Astrocyte (in vitro differentiated cells and primary cell): ENCODE measurements at regions not wholly inside any gene's neighbourhood (a gene's known extent, or its start where the extent isn't known, plus 50 kb on each side); places are given as distances from the start of the nearest gene placed in this dataset.

ENCODE experiments used
- DNase-seq: peaks from one replicate; pipeline ENCODE4 v3.0.0-alpha.2; 2010; ENCODE audit warnings: low read depth
- FAIRE-seq: peaks from 2 replicates; lab custom pipeline; 2011; peaks lifted over from hg19 to GRCh38; lab: Jason Lieb, UNC
- H2AFZ ChIP-seq: 2 replicates; pipeline ENCODE4 v1.6.0; 2012; ENCODE audit warnings: low read depth, low read length, inconsistent platforms
- H3K27ac ChIP-seq: 2 replicates; pipeline ENCODE4 v1.5.1; 2011; ENCODE audit warnings: low read depth, low read length, inconsistent platforms
- H3K27me3 ChIP-seq: 2 replicates; pipeline ENCODE4 v1.6.0; 2011; ENCODE audit warnings: low read length, inconsistent platforms; ENCODE audit not compliant: insufficient read depth
- H3K36me3 ChIP-seq: 2 replicates; pipeline ENCODE4 v1.5.1; 2011; ENCODE audit warnings: low read length, inconsistent platforms; ENCODE audit not compliant: insufficient read depth
- H3K4me1 ChIP-seq: 2 replicates; pipeline ENCODE4 v1.5.1; 2011; ENCODE audit warnings: low read length, inconsistent platforms; ENCODE audit not compliant: insufficient read depth
- H3K4me2 ChIP-seq: 2 replicates; pipeline ENCODE4 v1.6.0; 2012; ENCODE audit warnings: low read length, inconsistent platforms
- H3K4me3 ChIP-seq: 2 replicates; pipeline ENCODE4 v1.5.1; 2011; ENCODE audit warnings: low read depth, mild to moderate bottlenecking, low read length, inconsistent platforms; ENCODE audit not compliant: insufficient read depth
- H3K79me2 ChIP-seq: 2 replicates; pipeline ENCODE4 v1.6.0; 2012; ENCODE audit warnings: mild to moderate bottlenecking, low read length, inconsistent platforms; ENCODE audit not compliant: insufficient read depth
- H3K9ac ChIP-seq: 2 replicates; pipeline ENCODE4 v1.6.0; 2012; ENCODE audit warnings: mild to moderate bottlenecking, low read length, inconsistent platforms
- H3K9me3 ChIP-seq: 2 replicates; pipeline ENCODE4 v1.5.1; 2012; ENCODE audit warnings: low read depth, mild to moderate bottlenecking, low read length, inconsistent platforms; ENCODE audit not compliant: insufficient read depth
- H4K20me1 ChIP-seq: 2 replicates; pipeline ENCODE4 v1.6.0; 2012; ENCODE audit warnings: low read length, inconsistent platforms; ENCODE audit not compliant: insufficient read depth
- H3K27ac Mint-ChIP-seq: one replicate; pipeline ENCODE4 v1.8.0; 2021; ENCODE audit warnings: mild to moderate bottlenecking, mixed read lengths; ENCODE audit not compliant: unreplicated experiment
- H3K27me3 Mint-ChIP-seq: one replicate; pipeline ENCODE4 v1.8.0; 2021; ENCODE audit warnings: low read depth, mixed read lengths; ENCODE audit not compliant: unreplicated experiment
- H3K36me3 Mint-ChIP-seq: one replicate; pipeline ENCODE4 v1.8.0; 2021; ENCODE audit warnings: low read depth, mixed read lengths; ENCODE audit not compliant: unreplicated experiment
- H3K4me1 Mint-ChIP-seq: one replicate; pipeline ENCODE4 v1.8.0; 2021; ENCODE audit warnings: low read depth, mixed read lengths; ENCODE audit not compliant: unreplicated experiment
- H3K4me3 Mint-ChIP-seq: one replicate; pipeline ENCODE4 v1.8.0; 2021; ENCODE audit warnings: mild to moderate bottlenecking, moderate library complexity, mixed read lengths; ENCODE audit not compliant: unreplicated experiment
- H3K9me3 Mint-ChIP-seq: one replicate; pipeline ENCODE4 v1.8.0; 2021; ENCODE audit warnings: mild to moderate bottlenecking, mixed read lengths; ENCODE audit not compliant: unreplicated experiment
- EZH2 ChIP-seq: IDR thresholded peaks from 2 replicates; pipeline ENCODE4 v1.6.1; 2012; ENCODE audit warnings: mild to moderate bottlenecking, low read length, inconsistent platforms; ENCODE audit not compliant: insufficient read depth
- TF ChIP-seq, protein P1 (sequence below): IDR thresholded peaks from 2 replicates; pipeline ENCODE4 v1.5.1; 2011; ENCODE audit warnings: low read depth, mild to moderate bottlenecking, inconsistent platforms, low read length, moderate library complexity; ENCODE audit not compliant: insufficient read depth

DNA sequence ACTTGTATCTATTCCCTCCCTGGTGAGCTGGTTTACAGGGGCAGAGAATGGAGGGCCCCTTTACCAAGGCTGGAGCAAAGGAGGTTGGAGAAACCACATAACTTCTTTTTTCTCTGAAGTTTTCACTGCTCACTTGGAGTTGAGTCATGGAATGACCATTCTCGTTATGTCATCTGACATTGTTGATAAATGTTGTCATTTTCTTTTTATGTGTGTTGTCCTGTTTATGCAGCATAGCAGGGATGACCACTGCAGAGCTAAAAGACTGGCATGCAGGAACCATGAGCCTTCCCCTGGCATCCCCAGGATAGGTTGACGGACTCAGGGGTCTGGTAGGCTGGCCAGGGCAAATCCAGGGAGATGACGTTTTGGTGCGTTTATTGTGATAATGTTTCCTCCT lies 256.8 kb upstream of the DDHD1 start:
- H3K4me3 Mint-ChIP-seq = peak overlapping the region; percentile 57
- Histone ChIP-seq H3K9me3 (no peaks in the 10 kb centered on the region), H3K36me3 (no peaks in the 10 kb centered on the region), H2AFZ (no peak overlapping the region), H3K27ac (peak overlapping the region; percentile 54), H3K79me2 (no peaks in the 10 kb centered on the region), H3K9ac (peak overlapping the region; percentile 27), H3K4me2 (peak overlapping the region; percentile 60), H4K20me1 (no peaks in the 10 kb centered on the region), H3K27me3 (no peaks in the 10 kb centered on the region), H3K4me1 (peaks cover 14% of the 10 kb centered on the region), H3K4me3 (no peak overlapping the region)
- H3K4me1 Mint-ChIP-seq = peaks cover 36% of the 10 kb centered on the region
- FAIRE-seq (peak; percentile 78), DNase-seq (peak; percentile 68)
- H3K9me3 Mint-ChIP-seq = no peaks in the 10 kb centered on the region
- H3K27me3 Mint-ChIP-seq = no peaks in the 10 kb centered on the region
- H3K36me3 Mint-ChIP-seq = no peaks in the 10 kb centered on the region
- H3K27ac Mint-ChIP-seq = peak overlapping the region; percentile 99
- TF ChIP-seq EZH2 = no peak
- TF ChIP-seq, protein P1, sequence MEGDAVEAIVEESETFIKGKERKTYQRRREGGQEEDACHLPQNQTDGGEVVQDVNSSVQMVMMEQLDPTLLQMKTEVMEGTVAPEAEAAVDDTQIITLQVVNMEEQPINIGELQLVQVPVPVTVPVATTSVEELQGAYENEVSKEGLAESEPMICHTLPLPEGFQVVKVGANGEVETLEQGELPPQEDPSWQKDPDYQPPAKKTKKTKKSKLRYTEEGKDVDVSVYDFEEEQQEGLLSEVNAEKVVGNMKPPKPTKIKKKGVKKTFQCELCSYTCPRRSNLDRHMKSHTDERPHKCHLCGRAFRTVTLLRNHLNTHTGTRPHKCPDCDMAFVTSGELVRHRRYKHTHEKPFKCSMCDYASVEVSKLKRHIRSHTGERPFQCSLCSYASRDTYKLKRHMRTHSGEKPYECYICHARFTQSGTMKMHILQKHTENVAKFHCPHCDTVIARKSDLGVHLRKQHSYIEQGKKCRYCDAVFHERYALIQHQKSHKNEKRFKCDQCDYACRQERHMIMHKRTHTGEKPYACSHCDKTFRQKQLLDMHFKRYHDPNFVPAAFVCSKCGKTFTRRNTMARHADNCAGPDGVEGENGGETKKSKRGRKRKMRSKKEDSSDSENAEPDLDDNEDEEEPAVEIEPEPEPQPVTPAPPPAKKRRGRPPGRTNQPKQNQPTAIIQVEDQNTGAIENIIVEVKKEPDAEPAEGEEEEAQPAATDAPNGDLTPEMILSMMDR = no peak

DNA sequence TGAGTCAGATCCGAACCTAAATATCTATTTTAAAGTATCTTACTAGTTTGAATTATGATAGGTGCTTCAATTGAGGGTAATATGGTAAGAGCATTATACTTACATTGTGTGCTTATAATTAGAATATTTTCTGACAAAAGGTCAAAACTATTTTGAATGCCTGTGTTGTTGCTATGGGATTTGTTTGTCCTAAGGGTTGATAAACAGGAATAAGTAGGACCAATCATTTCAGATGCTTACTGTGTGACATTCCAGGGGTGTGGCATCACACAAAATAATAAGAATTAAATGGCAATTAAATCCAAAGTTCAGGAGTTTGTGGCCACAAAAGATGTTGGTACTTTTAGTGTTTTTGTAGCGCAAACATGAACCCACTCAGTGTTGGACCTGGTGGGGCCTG lies 256.2 kb upstream of the DDHD1 start:
- H3K27ac ChIP-seq = peak overlapping the region; percentile 54
- H3K4me1 Mint-ChIP-seq = peaks cover 36% of the 10 kb centered on the region
- H3K79me2 ChIP-seq = no peaks in the 10 kb centered on the region
- H3K4me3 Mint-ChIP-seq = no peak overlapping the region
- no peak overlapping the region for H3K4me2 ChIP-seq
- H2AFZ ChIP-seq = no peak overlapping the region
- H3K4me1 ChIP-seq = peaks cover 14% of the 10 kb centered on the region
- no peak for DNase-seq
- TF ChIP-seq, protein P1 = no peak
- no peak for TF ChIP-seq EZH2
- H3K9me3 Mint-ChIP-seq = no peaks in the 10 kb centered on the region
- H3K27ac Mint-ChIP-seq = peak overlapping the region; percentile 99
- FAIRE-seq = no peak
- no peak overlapping the region for H3K4me3 ChIP-seq
- H3K9ac ChIP-seq = peak overlapping the region; percentile 27
- H3K27me3 Mint-ChIP-seq = no peaks in the 10 kb centered on the region
- no peaks in the 10 kb centered on the region for H3K36me3 Mint-ChIP-seq
- H3K9me3 ChIP-seq = no peaks in the 10 kb centered on the region
- no peaks in the 10 kb centered on the region for H3K36me3 ChIP-seq
- H3K27me3 ChIP-seq = no peaks in the 10 kb centered on the region
- no peaks in the 10 kb centered on the region for H4K20me1 ChIP-seq

DNA sequence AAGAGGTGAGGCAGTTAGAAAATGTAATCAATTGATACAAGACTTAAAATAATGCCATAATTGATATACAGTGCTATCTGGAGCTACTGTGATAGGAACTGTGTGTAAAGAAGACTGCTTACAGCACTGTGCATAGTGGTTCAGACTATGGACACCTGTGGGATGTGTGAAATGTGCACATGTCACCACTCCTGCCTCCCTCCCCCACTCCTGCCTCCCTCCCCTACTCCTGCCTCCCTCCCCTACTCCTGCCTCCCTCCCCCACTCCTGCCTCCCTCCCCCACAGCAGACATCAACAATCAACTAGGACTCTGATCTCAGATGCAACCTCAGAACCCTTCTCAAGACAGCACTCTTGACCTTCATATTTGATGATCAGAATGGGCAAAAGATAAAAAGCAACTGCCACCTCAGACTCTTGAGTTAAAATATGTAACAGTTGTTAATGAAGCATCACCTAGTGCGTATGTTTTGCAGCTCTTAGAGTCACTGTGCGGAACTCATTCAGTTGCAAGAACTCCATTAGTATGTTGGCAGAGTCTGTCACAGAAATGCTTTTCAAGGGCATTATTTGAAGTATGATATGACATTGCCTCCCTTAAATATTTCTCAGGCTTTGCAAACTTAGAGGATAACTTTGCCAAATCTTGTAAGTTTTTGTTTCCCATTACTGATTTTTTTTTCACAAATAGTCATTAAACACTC lies 255.2 kb upstream of the DDHD1 start:
- TF ChIP-seq, protein P1 = no peak
- TF ChIP-seq EZH2 = no peak
- no peak overlapping the region for H3K9ac ChIP-seq
- H3K9me3 ChIP-seq = no peaks in the 10 kb centered on the region
- Mint-ChIP-seq H3K4me1 (peaks cover 34% of the 10 kb centered on the region), H3K4me3 (no peak overlapping the region), H3K27ac (peak overlapping the region; percentile 53), H3K27me3 (no peaks in the 10 kb centered on the region), H3K36me3 (no peaks in the 10 kb centered on the region), H3K9me3 (no peaks in the 10 kb centered on the region)
- DNase-seq = no peak
- no peaks in the 10 kb centered on the region for H3K79me2 ChIP-seq
- no peaks in the 10 kb centered on the region for H3K27me3 ChIP-seq
- no peak overlapping the region for H3K27ac ChIP-seq
- no peak overlapping the region for H2AFZ ChIP-seq
- H3K36me3 ChIP-seq = no peaks in the 10 kb centered on the region
- peaks cover 14% of the 10 kb centered on the region for H3K4me1 ChIP-seq
- no peak overlapping the region for H3K4me2 ChIP-seq
- no peak overlapping the region for H3K4me3 ChIP-seq
- no peak for FAIRE-seq
- no peaks in the 10 kb centered on the region for H4K20me1 ChIP-seq
